HEK293 (cell line): ENCODE measurements at regions not wholly inside any gene's neighbourhood (a gene's known extent, or its start where the extent isn't known, plus 50 kb on each side); places are given as distances from the start of the nearest gene placed in this dataset.

Source experiments
- CTCF ChIA-PET: fragments of 350-600 bp; formaldehyde crosslinking; extraction: SDS; loops from one replicate; lab custom pipeline; 2021; ENCODE audit warnings: antibody characterized with exemption; lab: Yijun Ruan, JAX
- POLR2A ChIA-PET: fragments of 300-600 bp; formaldehyde crosslinking; extraction: SDS; loops from one replicate; lab custom pipeline; 2020; ENCODE audit warnings: antibody characterized with exemption, inconsistent platforms; lab: Yijun Ruan, JAX
- H3K27ac ChIP-seq: fragments of 200-500 bp; sonication (Bioruptor generic); 2 replicates; pipeline ENCODE4 v1.5.1; 2014; ENCODE audit warnings: low read depth, low read length, control low read depth, inconsistent platforms; ENCODE audit errors: extremely low read depth
- H3K36me3 ChIP-seq, 2 experiments: fragments of 200-500 bp in 1 of 2; sonication (Bioruptor generic) in 1 of 2; 1 replicate in 1 of 2; 2 replicates in 1 of 2; pipeline ENCODE4 v1.5.1; 2014 to 2017; ENCODE audit warnings: inconsistent platforms in 2 of 2, low read length in 2 of 2; ENCODE audit not compliant: control insufficient read depth in 2 of 2, insufficient read depth in 1 of 2
- H3K4me1 ChIP-seq: fragments of 200-500 bp; sonication (Bioruptor generic); 2 replicates; pipeline ENCODE4 v1.5.1; 2014; ENCODE audit warnings: mild to moderate bottlenecking, low read length, inconsistent platforms; ENCODE audit not compliant: control insufficient read depth, insufficient read depth
- H3K4me3 ChIP-seq: 2 replicates; pipeline ENCODE4 v1.5.1; 2011; ENCODE audit warnings: low read depth, mild to moderate bottlenecking, control low read depth, low read length, moderate library complexity
- H3K9me3 ChIP-seq: fragments of 200-500 bp; sonication (Bioruptor generic); 2 replicates; pipeline ENCODE4 v1.5.1; 2014; ENCODE audit warnings: low read depth, low read length, inconsistent platforms; ENCODE audit not compliant: control insufficient read depth, insufficient read depth
- GFI1B ChIP-seq: fragments of 450-650 bp; formaldehyde crosslinking; IDR thresholded peaks from 2 replicates; pipeline ENCODE4 v1.5.1; 2016; ENCODE audit warnings: missing biosample characterization, missing genetic modification characterization
- GLIS1 ChIP-seq: fragments of 450-650 bp; formaldehyde crosslinking; IDR thresholded peaks from 2 replicates; pipeline ENCODE4 v1.5.1; 2016; ENCODE audit warnings: missing biosample characterization, missing genetic modification characterization
- GLIS2 ChIP-seq: fragments of 450-650 bp; formaldehyde crosslinking; IDR thresholded peaks from 2 replicates; pipeline ENCODE4 v1.5.1; 2016; ENCODE audit warnings: missing biosample characterization, missing genetic modification characterization
- KLF1 ChIP-seq: fragments of 450-650 bp; formaldehyde crosslinking; IDR thresholded peaks from 2 replicates; pipeline ENCODE4 v1.5.1; 2016; ENCODE audit warnings: missing biosample characterization, missing genetic modification characterization
- KLF10 ChIP-seq: fragments of 450-650 bp; IDR thresholded peaks from 2 replicates; pipeline ENCODE4 v1.5.1; 2018; ENCODE audit warnings: missing biosample characterization, mild to moderate bottlenecking, missing genetic modification characterization
- SETDB1 ChIP-seq: IDR thresholded peaks from one replicate; pipeline ENCODE4 v1.6.1; 2017; ENCODE audit warnings: mild to moderate bottlenecking, low read length, moderate library complexity, mixed read lengths; ENCODE audit not compliant: insufficient read length
- YY2 ChIP-seq: fragments of 450-650 bp; formaldehyde crosslinking; IDR thresholded peaks from 2 replicates; pipeline ENCODE4 v1.5.1; 2016; ENCODE audit warnings: missing biosample characterization, missing genetic modification characterization
- ZIC2 ChIP-seq: fragments of 450-650 bp; formaldehyde crosslinking; IDR thresholded peaks from 2 replicates; pipeline ENCODE4 v1.5.1; 2016; ENCODE audit warnings: missing biosample characterization, missing genetic modification characterization
- ZNF114 ChIP-seq: fragments of 450-650 bp; formaldehyde crosslinking; IDR thresholded peaks from 2 replicates; pipeline ENCODE4 v1.5.0; 2017; ENCODE audit warnings: missing biosample characterization, missing genetic modification characterization
- ZNF184 ChIP-seq: fragments of 450-650 bp; IDR thresholded peaks from 2 replicates; pipeline ENCODE4 v1.5.1; 2018; ENCODE audit warnings: missing biosample characterization, mild to moderate bottlenecking, missing genetic modification characterization
- ZNF221 ChIP-seq: fragments of 450-650 bp; formaldehyde crosslinking; IDR thresholded peaks from 2 replicates; pipeline ENCODE4 v1.5.1; 2017; ENCODE audit warnings: missing biosample characterization, missing genetic modification characterization, borderline replicate concordance
- ZNF341 ChIP-seq: fragments of 450-650 bp; formaldehyde crosslinking; IDR thresholded peaks from 2 replicates; pipeline ENCODE4; 2016; ENCODE audit warnings: low read depth, missing biosample characterization, missing genetic modification characterization
- ZNF350 ChIP-seq: fragments of 450-650 bp; formaldehyde crosslinking; IDR thresholded peaks from 2 replicates; pipeline ENCODE4 v1.5.0; 2017; ENCODE audit warnings: missing biosample characterization, mild to moderate bottlenecking, missing genetic modification characterization
- ZNF404 ChIP-seq: fragments of 450-650 bp; formaldehyde crosslinking; IDR thresholded peaks from 2 replicates; pipeline ENCODE4 v1.5.1; 2017; ENCODE audit warnings: missing biosample characterization, missing genetic modification characterization
- ZNF433 ChIP-seq: fragments of 450-650 bp; formaldehyde crosslinking; IDR thresholded peaks from 2 replicates; pipeline ENCODE4 v1.5.1; 2016; ENCODE audit warnings: missing biosample characterization, missing genetic modification characterization, low read depth
- ZNF501 ChIP-seq: fragments of 450-650 bp; formaldehyde crosslinking; IDR thresholded peaks from 2 replicates; pipeline ENCODE4 v1.5.1; 2016; ENCODE audit warnings: missing biosample characterization, missing genetic modification characterization
- ZNF548 ChIP-seq: fragments of 450-650 bp; formaldehyde crosslinking; IDR thresholded peaks from 2 replicates; pipeline ENCODE4 v1.5.1; 2016; ENCODE audit warnings: missing biosample characterization, missing genetic modification characterization
- ZNF558 ChIP-seq: fragments of 450-650 bp; formaldehyde crosslinking; IDR thresholded peaks from 2 replicates; pipeline ENCODE4 v1.5.1; 2016; ENCODE audit warnings: missing biosample characterization, missing genetic modification characterization
- ZNF624 ChIP-seq: fragments of 450-650 bp; formaldehyde crosslinking; IDR thresholded peaks from 2 replicates; pipeline ENCODE4 v1.5.1; 2017; ENCODE audit warnings: missing biosample characterization, missing genetic modification characterization
- ZNF670 ChIP-seq: fragments of 450-650 bp; formaldehyde crosslinking; IDR thresholded peaks from 2 replicates; pipeline ENCODE4 v1.5.1; 2016; ENCODE audit warnings: missing biosample characterization, missing genetic modification characterization, low read depth
- ZNF701 ChIP-seq: fragments of 450-650 bp; formaldehyde crosslinking; IDR thresholded peaks from 2 replicates; pipeline ENCODE4 v1.5.1; 2016; ENCODE audit warnings: missing biosample characterization, missing genetic modification characterization
- ZNF785 ChIP-seq: fragments of 450-650 bp; formaldehyde crosslinking; IDR thresholded peaks from 2 replicates; pipeline ENCODE4 v1.5.1; 2016; ENCODE audit warnings: missing biosample characterization, missing genetic modification characterization
- ZNF837 ChIP-seq: fragments of 450-650 bp; formaldehyde crosslinking; IDR thresholded peaks from 2 replicates; pipeline ENCODE4 v1.5.1; 2016; ENCODE audit warnings: missing biosample characterization, missing genetic modification characterization
- TF ChIP-seq, protein P1 (sequence below): fragments of 450-650 bp; formaldehyde crosslinking; IDR thresholded peaks from 2 replicates; pipeline ENCODE4 v1.5.1; 2016; ENCODE audit warnings: missing biosample characterization, missing genetic modification characterization
- TF ChIP-seq, protein P2 (sequence below): fragments of 450-650 bp; formaldehyde crosslinking; IDR thresholded peaks from 2 replicates; pipeline ENCODE4 v1.5.1; 2016; ENCODE audit warnings: missing biosample characterization, missing genetic modification characterization, low read depth

DNA sequence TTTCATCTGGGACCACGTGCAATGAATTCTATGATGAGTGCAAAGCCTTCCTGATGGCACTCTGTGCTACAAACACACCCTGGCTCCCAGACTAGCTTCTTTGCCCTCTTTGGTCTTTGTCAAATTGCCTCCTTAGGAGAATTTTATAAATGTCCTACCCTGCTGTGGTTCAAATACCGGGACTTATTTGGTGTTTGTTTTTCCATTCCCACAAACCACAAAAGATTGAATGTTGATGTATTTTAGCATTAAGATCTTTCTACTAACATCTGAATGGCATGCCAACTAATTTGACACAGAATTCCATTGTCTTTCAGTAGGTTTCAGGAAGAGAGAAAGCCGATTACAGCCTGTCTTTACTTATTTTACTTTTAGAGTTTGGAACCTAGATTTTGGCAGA is 424.2 kb upstream of the SLC35B3 start:
- ChIA-PET POLR2A (no interaction called here), CTCF (interaction anchor here (1.0 kb wide), 1 partner anchor 1570 kb away, joined by 3 read pairs; no protein-coding TSS in a partner anchor)

DNA sequence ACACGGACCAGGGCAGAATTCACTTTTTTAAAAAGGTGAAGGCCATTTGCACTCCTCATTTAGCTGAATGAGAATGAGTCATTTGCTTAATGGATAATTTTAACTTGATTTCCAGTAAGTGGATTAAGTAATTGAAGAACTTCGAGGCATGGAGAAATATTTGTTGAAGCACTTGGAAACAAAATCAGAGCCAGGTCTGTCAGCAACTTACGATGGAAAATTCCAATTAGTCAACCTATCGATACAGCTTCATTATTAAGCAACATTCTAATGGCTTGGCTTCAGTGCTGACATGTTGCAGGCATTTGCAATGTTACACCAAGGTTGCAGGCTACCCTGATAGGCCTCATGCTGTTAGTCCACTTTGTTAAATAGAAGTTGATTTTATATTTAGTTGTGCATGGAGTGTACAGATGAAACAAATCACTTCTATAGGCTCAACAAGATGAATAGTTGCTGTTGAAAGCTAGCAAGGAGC is 423.5 kb upstream of the SLC35B3 start:
- no peaks in the 10 kb centered on the region for H3K9me3 ChIP-seq
- no peak for TF ChIP-seq GLIS1 (tag by site-specific recombination)
- no peak for TF ChIP-seq ZNF184 (tag by site-specific recombination)
- TF ChIP-seq GLIS2 (tag by site-specific recombination) = no peak
- TF ChIP-seq KLF1 (tag by site-specific recombination) = no peak
- no peak for TF ChIP-seq YY2 (tag by site-specific recombination)
- no peak for TF ChIP-seq ZNF548
- TF ChIP-seq KLF10 (tag by site-specific recombination) = no peak
- TF ChIP-seq, all 188 proteins: peak for 0
- peaks cover 6% of the 10 kb centered on the region for H3K4me1 ChIP-seq
- CTCF ChIA-PET = interaction anchor here (0.5 to 1.0 kb wide), 2 partner anchors 1571 to 1577 kb away, joined by 3 to 5 read pairs; no protein-coding TSS in a partner anchor
- POLR2A ChIA-PET = no interaction called here
- H3K36me3 ChIP-seq = no peaks in the 10 kb centered on the region
- no peak overlapping the region for H3K4me3 ChIP-seq
- H3K27ac ChIP-seq = no peak overlapping the region

More for the DNA sequence above, 424.2 kb upstream of the SLC35B3 start:
- Histone ChIP-seq H3K4me1 (peaks cover 6% of the 10 kb centered on the region), H3K4me3 (no peak overlapping the region), H3K27ac (no peak overlapping the region), H3K36me3 (no peaks in the 10 kb centered on the region), H3K9me3 (no peaks in the 10 kb centered on the region)
- TF ChIP-seq ZNF501 (tag by site-specific recombination) = no peak
- TF ChIP-seq, protein P1, sequence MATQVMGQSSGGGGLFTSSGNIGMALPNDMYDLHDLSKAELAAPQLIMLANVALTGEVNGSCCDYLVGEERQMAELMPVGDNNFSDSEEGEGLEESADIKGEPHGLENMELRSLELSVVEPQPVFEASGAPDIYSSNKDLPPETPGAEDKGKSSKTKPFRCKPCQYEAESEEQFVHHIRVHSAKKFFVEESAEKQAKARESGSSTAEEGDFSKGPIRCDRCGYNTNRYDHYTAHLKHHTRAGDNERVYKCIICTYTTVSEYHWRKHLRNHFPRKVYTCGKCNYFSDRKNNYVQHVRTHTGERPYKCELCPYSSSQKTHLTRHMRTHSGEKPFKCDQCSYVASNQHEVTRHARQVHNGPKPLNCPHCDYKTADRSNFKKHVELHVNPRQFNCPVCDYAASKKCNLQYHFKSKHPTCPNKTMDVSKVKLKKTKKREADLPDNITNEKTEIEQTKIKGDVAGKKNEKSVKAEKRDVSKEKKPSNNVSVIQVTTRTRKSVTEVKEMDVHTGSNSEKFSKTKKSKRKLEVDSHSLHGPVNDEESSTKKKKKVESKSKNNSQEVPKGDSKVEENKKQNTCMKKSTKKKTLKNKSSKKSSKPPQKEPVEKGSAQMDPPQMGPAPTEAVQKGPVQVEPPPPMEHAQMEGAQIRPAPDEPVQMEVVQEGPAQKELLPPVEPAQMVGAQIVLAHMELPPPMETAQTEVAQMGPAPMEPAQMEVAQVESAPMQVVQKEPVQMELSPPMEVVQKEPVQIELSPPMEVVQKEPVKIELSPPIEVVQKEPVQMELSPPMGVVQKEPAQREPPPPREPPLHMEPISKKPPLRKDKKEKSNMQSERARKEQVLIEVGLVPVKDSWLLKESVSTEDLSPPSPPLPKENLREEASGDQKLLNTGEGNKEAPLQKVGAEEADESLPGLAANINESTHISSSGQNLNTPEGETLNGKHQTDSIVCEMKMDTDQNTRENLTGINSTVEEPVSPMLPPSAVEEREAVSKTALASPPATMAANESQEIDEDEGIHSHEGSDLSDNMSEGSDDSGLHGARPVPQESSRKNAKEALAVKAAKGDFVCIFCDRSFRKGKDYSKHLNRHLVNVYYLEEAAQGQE (tag by site-specific recombination) = no peak
- TF ChIP-seq ZNF404 (tag by site-specific recombination) = no peak
- no peak for TF ChIP-seq ZNF341 (tag by site-specific recombination)
- no peak for TF ChIP-seq ZNF785 (tag by site-specific recombination)
- no peak for TF ChIP-seq ZNF114 (tag by site-specific recombination)
- TF ChIP-seq ZIC2 = no peak
- TF ChIP-seq ZNF837 (tag by site-specific recombination) = no peak
- no peak for TF ChIP-seq ZNF701 (tag by site-specific recombination)
- TF ChIP-seq SETDB1 = no peak
- TF ChIP-seq, protein P2, sequence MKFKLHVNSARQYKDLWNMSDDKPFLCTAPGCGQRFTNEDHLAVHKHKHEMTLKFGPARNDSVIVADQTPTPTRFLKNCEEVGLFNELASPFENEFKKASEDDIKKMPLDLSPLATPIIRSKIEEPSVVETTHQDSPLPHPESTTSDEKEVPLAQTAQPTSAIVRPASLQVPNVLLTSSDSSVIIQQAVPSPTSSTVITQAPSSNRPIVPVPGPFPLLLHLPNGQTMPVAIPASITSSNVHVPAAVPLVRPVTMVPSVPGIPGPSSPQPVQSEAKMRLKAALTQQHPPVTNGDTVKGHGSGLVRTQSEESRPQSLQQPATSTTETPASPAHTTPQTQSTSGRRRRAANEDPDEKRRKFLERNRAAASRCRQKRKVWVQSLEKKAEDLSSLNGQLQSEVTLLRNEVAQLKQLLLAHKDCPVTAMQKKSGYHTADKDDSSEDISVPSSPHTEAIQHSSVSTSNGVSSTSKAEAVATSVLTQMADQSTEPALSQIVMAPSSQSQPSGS = no peak
- no peak for TF ChIP-seq ZNF350

DNA sequence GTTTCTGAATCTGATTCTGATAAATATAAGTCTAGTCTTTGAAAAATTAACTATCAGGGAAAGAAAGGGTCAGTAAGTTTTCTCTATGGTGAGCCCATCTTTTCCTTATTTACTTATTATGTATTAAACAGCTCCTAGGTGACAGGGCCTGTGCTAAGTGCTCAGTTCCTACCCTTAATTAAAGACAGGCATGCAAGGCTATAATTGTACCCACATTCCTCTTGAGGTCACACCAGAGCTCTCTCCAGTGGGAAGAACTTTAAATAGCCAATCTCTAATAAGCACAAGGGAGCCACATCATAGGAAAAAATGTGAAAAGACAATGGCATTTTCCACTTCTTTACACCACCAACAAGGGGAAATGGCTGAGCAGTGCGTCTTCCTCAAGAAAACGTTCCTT is 421.8 kb upstream of the SLC35B3 start:
- Histone ChIP-seq H3K9me3 (no peaks in the 10 kb centered on the region), H3K4me3 (no peak overlapping the region), H3K36me3 (no peaks in the 10 kb centered on the region), H3K4me1 (peaks cover 6% of the 10 kb centered on the region), H3K27ac (no peak overlapping the region)
- POLR2A ChIA-PET = no interaction called here
- no peak for TF ChIP-seq ZNF433 (tag by site-specific recombination)
- TF ChIP-seq ZNF558 (tag by site-specific recombination) = no peak
- TF ChIP-seq ZNF670 (tag by site-specific recombination) = no peak
- no peak for TF ChIP-seq ZNF221 (tag by site-specific recombination)
- TF ChIP-seq ZNF624 (tag by site-specific recombination) = no peak
- TF ChIP-seq GFI1B (tag by site-specific recombination) = no peak
- CTCF ChIA-PET = no interaction called here
